Endothelial cell (in vitro differentiated cells): ENCODE measurements at regions not wholly inside any gene's neighbourhood (a gene's known extent, or its start where the extent isn't known, plus 50 kb on each side); places are given as distances from the start of the nearest gene placed in this dataset.

Source experiments
- DNase-seq: peaks from one replicate; pipeline ENCODE4 v3.0.0; 2021; ENCODE audit warnings: low spot score
- H3K27ac Mint-ChIP-seq: one replicate; pipeline ENCODE4 v1.8.0; 2021; ENCODE audit warnings: mixed read lengths, inconsistent platforms; ENCODE audit not compliant: unreplicated experiment
- H3K27me3 Mint-ChIP-seq: one replicate; pipeline ENCODE4 v1.8.0; 2021; ENCODE audit warnings: mild to moderate bottlenecking, moderate library complexity, mixed read lengths, inconsistent platforms; ENCODE audit not compliant: unreplicated experiment
- H3K36me3 Mint-ChIP-seq: one replicate; pipeline ENCODE4 v1.8.0; 2021; ENCODE audit warnings: mild to moderate bottlenecking, low read depth, mixed read lengths, inconsistent platforms; ENCODE audit not compliant: unreplicated experiment
- H3K4me1 Mint-ChIP-seq: one replicate; pipeline ENCODE4 v1.8.0; 2021; ENCODE audit warnings: mild to moderate bottlenecking, mixed read lengths, inconsistent platforms; ENCODE audit not compliant: unreplicated experiment
- H3K4me3 Mint-ChIP-seq: one replicate; pipeline ENCODE4 v1.8.0; 2021; ENCODE audit warnings: mild to moderate bottlenecking, mixed read lengths, inconsistent platforms; ENCODE audit not compliant: unreplicated experiment
- H3K9me3 Mint-ChIP-seq: one replicate; pipeline ENCODE4 v1.8.0; 2021; ENCODE audit warnings: mixed read lengths, inconsistent platforms; ENCODE audit not compliant: unreplicated experiment
- CTCF ChIP-seq: fragments of 200-600 bp; sonication (generic); IDR thresholded peaks from one replicate; pipeline ENCODE4 v1.5.0; 2021; ENCODE audit warnings: antibody characterized with exemption; ENCODE audit not compliant: unreplicated experiment

- Mint-ChIP-seq H3K4me3 (no peak overlapping the region), H3K9me3 (no peaks in the 10 kb centered on the region), H3K36me3 (no peaks in the 10 kb centered on the region), H3K27ac (peak overlapping the region; percentile 48), H3K4me1 (peaks cover 18% of the 10 kb centered on the region), H3K27me3 (peaks cover 6% of the 10 kb centered on the region)
- no peak for DNase-seq
- TF ChIP-seq CTCF, result no peak
These were observed 152.0 kb downstream of the CEBPB start for GRCh38 chr20:50342638-50343102.

- Mint-ChIP-seq H3K4me3 (no peak overlapping the region), H3K9me3 (no peaks in the 10 kb centered on the region), H3K27me3 (peaks cover 6% of the 10 kb centered on the region), H3K27ac (no peak overlapping the region), H3K4me1 (peaks cover 22% of the 10 kb centered on the region), H3K36me3 (no peaks in the 10 kb centered on the region)
- TF ChIP-seq CTCF, result no peak
- no peak for DNase-seq
These were observed 152.5 kb downstream of the CEBPB start for GRCh38 chr20:50343125-50343489.

GRCh38 chr20:50343490-50344179 lies 153.0 kb downstream of the CEBPB start:
- DNase-seq, result no peak
- Mint-ChIP-seq H3K27me3 (peaks cover 6% of the 10 kb centered on the region), H3K4me3 (no peak overlapping the region), H3K27ac (no peak overlapping the region), H3K36me3 (no peaks in the 10 kb centered on the region), H3K9me3 (no peaks in the 10 kb centered on the region), H3K4me1 (peaks cover 24% of the 10 kb centered on the region)
- no peak for TF ChIP-seq CTCF

- Mint-ChIP-seq H3K36me3 (no peaks in the 10 kb centered on the region), H3K9me3 (no peaks in the 10 kb centered on the region), H3K27me3 (peaks cover 6% of the 10 kb centered on the region), H3K4me3 (no peak overlapping the region), H3K27ac (no peak overlapping the region), H3K4me1 (peaks cover 24% of the 10 kb centered on the region)
- peak; percentile 32 for TF ChIP-seq CTCF
- no peak for DNase-seq
These were observed 153.8 kb downstream of the CEBPB start for GRCh38 chr20:50344232-50345071.
